Keratinocyte (primary cell): ENCODE measurements at regions not wholly inside any gene's neighbourhood (a gene's known extent, or its start where the extent isn't known, plus 50 kb on each side); places are given as distances from the start of the nearest gene placed in this dataset.

Source experiments
- EZH2 ChIP-seq: IDR thresholded peaks from one replicate; pipeline ENCODE4 v1.6.1; 2012; ENCODE audit warnings: inconsistent platforms, mild to moderate bottlenecking, low read length, moderate library complexity
- TF ChIP-seq, protein P1 (sequence below), 3 experiments: IDR thresholded peaks in 1 of 3; conservative IDR thresholded peaks in 1 of 3; optimal IDR thresholded peaks in 1 of 3; 2 replicates in 2 of 3; 3 replicates in 1 of 3; pipeline versions ENCODE3 to v1.5.1; 2011; ENCODE audit warnings: low read length in 3 of 3, mild to moderate bottlenecking in 3 of 3, moderate library complexity in 2 of 3, control low read depth in 1 of 3, inconsistent platforms in 1 of 3; ENCODE audit not compliant: insufficient read depth in 2 of 3; ENCODE audit errors: extremely low read depth in 1 of 3

DNA sequence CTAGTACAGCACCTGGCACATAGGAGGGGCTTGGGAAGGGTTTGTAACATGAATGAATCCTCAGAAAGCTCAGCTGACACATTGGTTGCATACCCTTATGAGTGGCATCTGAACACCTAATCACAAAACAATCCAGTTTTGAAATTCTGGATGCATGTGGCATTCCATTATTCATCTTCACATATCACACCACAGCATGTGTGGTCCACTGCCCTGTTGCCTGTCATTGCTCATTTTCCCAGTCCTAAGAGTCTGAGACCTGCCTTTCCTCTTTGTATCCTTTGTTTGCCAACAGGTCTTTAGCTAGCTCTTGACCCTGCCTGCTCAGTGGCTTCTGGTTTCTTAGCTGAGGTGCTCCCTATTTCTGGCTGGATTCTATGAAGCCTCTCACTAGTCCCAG is 170.8 kb upstream of the ASIC2 start:
- TF ChIP-seq, protein P1, sequence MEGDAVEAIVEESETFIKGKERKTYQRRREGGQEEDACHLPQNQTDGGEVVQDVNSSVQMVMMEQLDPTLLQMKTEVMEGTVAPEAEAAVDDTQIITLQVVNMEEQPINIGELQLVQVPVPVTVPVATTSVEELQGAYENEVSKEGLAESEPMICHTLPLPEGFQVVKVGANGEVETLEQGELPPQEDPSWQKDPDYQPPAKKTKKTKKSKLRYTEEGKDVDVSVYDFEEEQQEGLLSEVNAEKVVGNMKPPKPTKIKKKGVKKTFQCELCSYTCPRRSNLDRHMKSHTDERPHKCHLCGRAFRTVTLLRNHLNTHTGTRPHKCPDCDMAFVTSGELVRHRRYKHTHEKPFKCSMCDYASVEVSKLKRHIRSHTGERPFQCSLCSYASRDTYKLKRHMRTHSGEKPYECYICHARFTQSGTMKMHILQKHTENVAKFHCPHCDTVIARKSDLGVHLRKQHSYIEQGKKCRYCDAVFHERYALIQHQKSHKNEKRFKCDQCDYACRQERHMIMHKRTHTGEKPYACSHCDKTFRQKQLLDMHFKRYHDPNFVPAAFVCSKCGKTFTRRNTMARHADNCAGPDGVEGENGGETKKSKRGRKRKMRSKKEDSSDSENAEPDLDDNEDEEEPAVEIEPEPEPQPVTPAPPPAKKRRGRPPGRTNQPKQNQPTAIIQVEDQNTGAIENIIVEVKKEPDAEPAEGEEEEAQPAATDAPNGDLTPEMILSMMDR (optimal IDR thresholded peaks at IDR 0.05 in 1 of 3, IDR thresholded peaks at IDR 0.05 in 1 of 3, conservative IDR thresholded peaks at IDR 0.05 in 1 of 3; ENCODE audit: extremely low read depth in 1 of 3, insufficient read depth in 2 of 3, low read length in 3 of 3) = no peak
- TF ChIP-seq EZH2 = no peak
